RWPE1 (cell line): ENCODE measurements at regions not wholly inside any gene's neighbourhood (a gene's known extent, or its start where the extent isn't known, plus 50 kb on each side); places are given as distances from the start of the nearest gene placed in this dataset.
"Not testable (repeated sequence)": the region's sequence is repeated elsewhere in the genome, so short reads cannot be mapped to it uniquely, and the experiment has no call there.

Source experiments
- CTCF ChIA-PET: fragments of 350-600 bp; sonication (Branson Sonifier 250); formaldehyde crosslinking; extraction: SDS; loops from one replicate; lab custom pipeline; 2021; lab: Yijun Ruan, JAX
- POLR2A ChIA-PET: fragments of 400-600 bp; formaldehyde crosslinking; extraction: SDS; loops from one replicate; lab custom pipeline; 2020; ENCODE audit warnings: antibody characterized with exemption; ENCODE audit not compliant: low non-redundant PET; lab: Yijun Ruan, JAX
- DNase-seq: peaks from one replicate; pipeline ENCODE4 v3.0.0; 2012; ENCODE audit warnings: low spot score
- H3K27ac ChIP-seq: fragments of 450-650 bp; 2 replicates; pipeline ENCODE4 v1.5.1; 2017
- CTCF ChIP-seq: fragments of 450-650 bp; conservative IDR thresholded peaks from 2 replicates; pipeline ENCODE4 v1.5.1; 2017; ENCODE audit warnings: low read depth, mild to moderate bottlenecking

DNA sequence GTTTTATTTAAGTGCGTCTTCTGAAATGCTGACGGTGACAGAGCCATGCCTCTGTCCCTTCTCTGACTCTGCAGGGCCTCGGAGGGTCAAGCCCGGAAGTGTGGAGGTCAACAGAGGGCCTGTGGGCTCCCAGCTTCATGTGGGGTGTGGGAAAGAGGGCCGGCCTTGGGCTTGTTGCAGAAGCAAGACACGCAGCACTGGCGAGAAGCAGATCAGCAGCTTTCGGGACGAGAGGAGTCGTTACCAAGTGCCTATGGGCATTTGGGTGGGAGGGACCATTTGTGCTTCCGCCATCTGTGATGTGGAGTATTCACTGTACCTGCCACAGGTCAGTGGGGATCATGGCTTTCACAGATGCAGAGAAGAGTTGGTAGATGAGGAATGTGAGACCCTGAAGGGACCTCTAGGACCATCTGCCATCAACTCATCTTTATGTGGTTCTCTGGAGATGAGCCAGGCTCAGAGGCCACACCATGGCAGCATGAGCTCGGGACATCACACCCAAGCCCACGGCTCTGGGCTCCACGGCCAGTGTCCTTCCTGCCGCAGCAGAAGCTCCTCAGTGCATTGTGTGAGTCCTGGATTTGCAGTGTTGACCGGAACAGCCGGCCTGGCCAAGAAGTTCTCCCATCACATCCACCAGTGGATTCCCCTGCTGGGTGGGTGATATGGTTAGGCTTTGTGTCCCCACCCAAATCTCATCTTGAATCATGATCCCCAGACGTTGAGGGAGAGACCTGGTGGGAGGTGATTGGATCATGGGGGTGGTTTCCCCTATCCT is 590.7 kb downstream of the TBC1D22A start:
- no peak for DNase-seq
- no peak overlapping the region for H3K27ac ChIP-seq
- no peak for TF ChIP-seq CTCF
- ChIA-PET POLR2A (no interaction called here), CTCF (no interaction called here)

- CTCF ChIA-PET: no interaction called here
- no peak for DNase-seq
- POLR2A ChIA-PET: no interaction called here
- no peak for TF ChIP-seq CTCF
- H3K27ac ChIP-seq: no peak overlapping the region
Measured at GRCh38 chr22:47351836-47352579, 589.6 kb downstream of the TBC1D22A start.

DNA sequence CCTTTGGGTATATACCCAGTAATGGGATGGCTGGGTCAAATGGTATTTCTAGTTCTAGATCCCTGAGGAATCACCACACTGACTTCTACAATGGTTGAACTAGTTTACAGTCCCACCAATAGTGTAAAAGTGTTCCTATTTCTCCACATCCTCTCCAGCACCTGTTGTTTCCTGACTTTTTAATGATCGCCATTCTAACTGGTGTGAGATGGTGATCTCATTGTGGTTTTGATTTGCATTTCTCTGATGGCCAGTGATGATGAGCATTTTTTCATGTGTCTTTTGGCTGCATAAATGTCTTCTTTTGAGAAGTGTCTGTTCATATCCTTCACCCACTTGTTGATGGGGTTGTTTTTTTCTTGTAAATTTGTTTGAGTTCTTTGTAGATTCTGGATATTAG is 583.8 kb downstream of the TBC1D22A start:
- CTCF ChIA-PET, POLR2A ChIA-PET, H3K27ac ChIP-seq, DNase-seq: not testable (repeated sequence)

DNA sequence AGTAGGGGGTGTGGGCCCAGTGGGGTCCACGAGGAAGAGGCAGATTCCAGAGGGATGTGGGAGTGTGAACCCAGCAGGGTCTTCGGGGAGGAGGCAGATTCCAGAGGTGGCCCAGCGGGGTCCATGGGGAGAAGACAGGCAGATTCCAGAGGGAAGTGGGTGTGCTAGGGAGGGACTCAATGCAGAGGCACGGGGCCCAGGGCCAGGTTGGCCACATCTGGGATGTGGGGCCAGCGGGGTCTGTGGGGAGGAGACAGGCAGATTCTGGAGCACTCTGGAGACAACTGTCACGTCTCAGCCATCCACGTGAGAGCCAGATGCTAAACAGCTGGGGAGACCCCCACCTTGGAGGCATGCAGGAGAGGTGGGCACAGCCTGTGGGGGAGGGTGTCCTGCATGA is 582.6 kb downstream of the TBC1D22A start:
- CTCF ChIA-PET: no interaction called here

DNA sequence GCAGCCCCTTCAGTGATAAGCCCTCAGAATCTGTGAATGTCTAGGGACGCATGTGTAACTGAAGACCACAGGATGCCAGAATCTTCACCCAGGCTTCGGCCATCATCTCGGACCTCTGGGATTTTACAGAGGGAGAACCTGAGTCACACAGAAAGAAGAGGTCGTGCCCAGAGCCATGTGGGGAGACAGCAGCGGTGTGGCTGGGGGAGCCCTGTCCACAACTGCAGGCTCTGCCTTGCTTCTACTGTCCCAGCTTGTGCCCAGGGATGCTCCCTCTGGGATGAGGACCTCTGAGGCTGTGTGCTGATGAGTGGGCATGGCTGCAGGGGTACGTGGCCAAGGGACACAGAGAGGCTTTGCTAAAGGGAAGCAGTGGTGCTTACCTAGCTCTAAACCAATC is 582.0 kb downstream of the TBC1D22A start:
- H3K27ac ChIP-seq: no peak overlapping the region
- ChIA-PET CTCF (no interaction called here), POLR2A (no interaction called here)
- DNase-seq: no peak
- no peak for TF ChIP-seq CTCF

More for the DNA sequence above, 582.6 kb downstream of the TBC1D22A start:
- TF ChIP-seq CTCF: no peak
- no peak overlapping the region for H3K27ac ChIP-seq
- POLR2A ChIA-PET: no interaction called here
- DNase-seq: no peak

- POLR2A ChIA-PET: no interaction called here
- CTCF ChIA-PET: no interaction called here
- DNase-seq: no peak
- TF ChIP-seq CTCF: no peak
- no peak overlapping the region for H3K27ac ChIP-seq
Measured at GRCh38 chr22:47343611-47344010, 581.2 kb downstream of the TBC1D22A start.

- no peak for DNase-seq
- H3K27ac ChIP-seq: no peak overlapping the region
- ChIA-PET POLR2A (no interaction called here), CTCF (no interaction called here)
- TF ChIP-seq CTCF: no peak
Measured at GRCh38 chr22:47342446-47342845, 580.0 kb downstream of the TBC1D22A start.
